22Rv1 (cell line): ENCODE measurements at regions not wholly inside any gene's neighbourhood (a gene's known extent, or its start where the extent isn't known, plus 50 kb on each side); places are given as distances from the start of the nearest gene placed in this dataset.

Experiments
- ZFX ChIP-seq: fragments of 450-650 bp; IDR thresholded peaks from 2 replicates; pipeline ENCODE4 v1.6.1; 2017; ENCODE audit warnings: antibody characterized with exemption, borderline replicate concordance
- TF ChIP-seq, protein P1 (sequence below): fragments of 450-650 bp; IDR thresholded peaks from 2 replicates; pipeline ENCODE4 v1.5.1; 2017; ENCODE audit warnings: mild to moderate bottlenecking

- TF ChIP-seq, protein P1, sequence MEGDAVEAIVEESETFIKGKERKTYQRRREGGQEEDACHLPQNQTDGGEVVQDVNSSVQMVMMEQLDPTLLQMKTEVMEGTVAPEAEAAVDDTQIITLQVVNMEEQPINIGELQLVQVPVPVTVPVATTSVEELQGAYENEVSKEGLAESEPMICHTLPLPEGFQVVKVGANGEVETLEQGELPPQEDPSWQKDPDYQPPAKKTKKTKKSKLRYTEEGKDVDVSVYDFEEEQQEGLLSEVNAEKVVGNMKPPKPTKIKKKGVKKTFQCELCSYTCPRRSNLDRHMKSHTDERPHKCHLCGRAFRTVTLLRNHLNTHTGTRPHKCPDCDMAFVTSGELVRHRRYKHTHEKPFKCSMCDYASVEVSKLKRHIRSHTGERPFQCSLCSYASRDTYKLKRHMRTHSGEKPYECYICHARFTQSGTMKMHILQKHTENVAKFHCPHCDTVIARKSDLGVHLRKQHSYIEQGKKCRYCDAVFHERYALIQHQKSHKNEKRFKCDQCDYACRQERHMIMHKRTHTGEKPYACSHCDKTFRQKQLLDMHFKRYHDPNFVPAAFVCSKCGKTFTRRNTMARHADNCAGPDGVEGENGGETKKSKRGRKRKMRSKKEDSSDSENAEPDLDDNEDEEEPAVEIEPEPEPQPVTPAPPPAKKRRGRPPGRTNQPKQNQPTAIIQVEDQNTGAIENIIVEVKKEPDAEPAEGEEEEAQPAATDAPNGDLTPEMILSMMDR, result no peak
- TF ChIP-seq ZFX, result no peak
Measured at GRCh38 chr16:86359571-86359970, 150.8 kb upstream of the FOXF1 start.
